HG03066 (cell line): ENCODE measurements at regions not wholly inside any gene's neighbourhood (a gene's known extent, or its start where the extent isn't known, plus 50 kb on each side); places are given as distances from the start of the nearest gene placed in this dataset.

Experiments
- ATAC-seq: cut with Tn5 transposase; IDR thresholded peaks from one replicate; pipeline ENCODE4 v1.9.1; 2021; ENCODE audit warnings: low read depth; ENCODE audit not compliant: unreplicated experiment

GRCh38 chr1:103854279-103854678 lies 104.6 kb downstream of the AMY1C start:
- no peak for ATAC-seq

- no peak for ATAC-seq
Measured at GRCh38 chr1:103859721-103860120, 110.0 kb downstream of the AMY1C start.

GRCh38 chr1:103898576-103899345 lies 149.1 kb downstream of the AMY1C start:
- ATAC-seq, result no peak

- no peak for ATAC-seq
Measured at GRCh38 chr1:103900005-103900404, 150.3 kb downstream of the AMY1C start.

- ATAC-seq, result no peak
Measured at GRCh38 chr1:103901072-103901471, 151.4 kb downstream of the AMY1C start.

GRCh38 chr1:103905363-103905762 lies 155.7 kb downstream of the AMY1C start:
- ATAC-seq, result no peak

- ATAC-seq, result no peak
Measured at GRCh38 chr1:103911450-103911849, 161.8 kb downstream of the AMY1C start.

- ATAC-seq, result no peak
Measured at GRCh38 chr1:103917795-103918194, 168.1 kb downstream of the AMY1C start.

GRCh38 chr1:103931891-103932290 lies 182.2 kb downstream of the AMY1C start:
- ATAC-seq, result no peak

- peak; percentile 86 for ATAC-seq
Measured at GRCh38 chr1:103937763-103938357, 188.2 kb downstream of the AMY1C start.

GRCh38 chr1:103941086-103941485 lies 191.4 kb downstream of the AMY1C start:
- no peak for ATAC-seq

- no peak for ATAC-seq
Measured at GRCh38 chr1:103942029-103942428, 192.3 kb downstream of the AMY1C start.

- no peak for ATAC-seq
Measured at GRCh38 chr1:103945774-103946173, 196.1 kb downstream of the AMY1C start.

GRCh38 chr1:103948526-103948925 lies 198.8 kb downstream of the AMY1C start:
- ATAC-seq, result no peak

GRCh38 chr1:103949779-103950178 lies 200.1 kb downstream of the AMY1C start:
- no peak for ATAC-seq

- no peak for ATAC-seq
Measured at GRCh38 chr1:103953386-103953785, 203.7 kb downstream of the AMY1C start.

GRCh38 chr1:103958699-103959098 lies 209.0 kb downstream of the AMY1C start:
- no peak for ATAC-seq

GRCh38 chr1:103959565-103959964 lies 209.9 kb downstream of the AMY1C start:
- ATAC-seq, result no peak

- ATAC-seq, result no peak
Measured at GRCh38 chr1:103960045-103960444, 210.3 kb downstream of the AMY1C start.

GRCh38 chr1:103960710-103961109 lies 211.0 kb downstream of the AMY1C start:
- ATAC-seq, result no peak

GRCh38 chr1:103986792-103987191 lies 237.1 kb downstream of the AMY1C start:
- ATAC-seq, result no peak

- ATAC-seq, result no peak
Measured at GRCh38 chr1:103997631-103998030, 247.9 kb downstream of the AMY1C start.
